ENCODE measurements at regions not wholly inside any gene's neighbourhood (a gene's known extent, or its start where the extent isn't known, plus 50 kb on each side); places are given as distances from the start of the nearest gene placed in this dataset.
"Not testable (repeated sequence)": the region's sequence is repeated elsewhere in the genome, so short reads cannot be mapped to it uniquely, and the experiment has no call there.

DNA sequence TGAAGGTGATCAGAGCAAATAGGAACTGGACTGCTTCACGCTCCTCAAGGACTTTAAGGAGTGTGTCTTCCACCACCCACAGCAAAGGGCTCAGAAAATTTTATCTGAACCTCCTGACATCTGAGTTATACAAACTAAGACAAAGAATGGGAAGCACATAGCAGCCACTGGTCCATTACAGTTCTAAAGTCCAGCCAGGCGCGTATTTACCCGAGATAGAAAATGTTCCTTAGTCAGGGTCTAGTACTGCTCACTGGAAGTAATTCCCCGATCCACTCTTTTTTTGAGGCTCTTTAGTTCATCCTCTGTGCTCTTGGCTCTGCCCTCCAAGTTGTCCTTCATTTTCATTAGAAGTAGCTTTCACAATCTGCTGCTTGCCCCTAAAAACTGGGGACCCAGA, 88.5 kb upstream of the GOLGA8J start:
- no peak overlapping the region for H3K4me3 ChIP-seq (ENCODE audit: low read depth, low read length)
- no peak for TF ChIP-seq CTCF (IDR thresholded peaks at IDR 0.05; ENCODE audit: low read depth, low read length)

DNA sequence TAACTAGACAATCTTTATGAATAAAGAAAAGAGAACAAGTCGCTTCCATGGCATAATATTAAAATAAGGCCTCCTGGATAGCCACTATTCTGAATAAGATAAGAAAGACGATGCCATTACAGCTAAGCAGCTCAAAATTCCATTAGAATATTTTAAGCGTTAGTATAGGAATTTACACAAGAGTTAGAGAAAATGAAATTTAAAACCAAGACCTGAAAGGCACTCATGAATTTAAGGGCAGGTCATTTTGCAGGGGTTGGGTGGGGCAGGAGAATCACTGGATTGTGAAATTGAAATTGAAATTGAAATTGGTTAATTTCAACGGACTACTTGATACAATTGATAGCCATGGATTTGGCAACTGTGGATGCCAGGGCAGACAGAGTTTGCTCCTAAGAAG, 91.8 kb upstream of the GOLGA8J start:
- no peak for TF ChIP-seq CTCF (IDR thresholded peaks at IDR 0.05; ENCODE audit: low read depth, low read length)
- no peak overlapping the region for H3K4me3 ChIP-seq (ENCODE audit: low read depth, low read length)

- H3K4me3 ChIP-seq (ENCODE audit: low read depth, low read length) = no peak overlapping the region
- no peak for TF ChIP-seq CTCF (IDR thresholded peaks at IDR 0.05; ENCODE audit: low read depth, low read length)
These were observed 92.7 kb upstream of the GOLGA8J start for GRCh38 chr15:29990035-29990434.

- no peak for TF ChIP-seq CTCF (IDR thresholded peaks at IDR 0.05; ENCODE audit: low read depth, low read length)
- no peak overlapping the region for H3K4me3 ChIP-seq (ENCODE audit: low read depth, low read length)
These were observed 94.1 kb upstream of the GOLGA8J start for GRCh38 chr15:29988701-29989100.

DNA sequence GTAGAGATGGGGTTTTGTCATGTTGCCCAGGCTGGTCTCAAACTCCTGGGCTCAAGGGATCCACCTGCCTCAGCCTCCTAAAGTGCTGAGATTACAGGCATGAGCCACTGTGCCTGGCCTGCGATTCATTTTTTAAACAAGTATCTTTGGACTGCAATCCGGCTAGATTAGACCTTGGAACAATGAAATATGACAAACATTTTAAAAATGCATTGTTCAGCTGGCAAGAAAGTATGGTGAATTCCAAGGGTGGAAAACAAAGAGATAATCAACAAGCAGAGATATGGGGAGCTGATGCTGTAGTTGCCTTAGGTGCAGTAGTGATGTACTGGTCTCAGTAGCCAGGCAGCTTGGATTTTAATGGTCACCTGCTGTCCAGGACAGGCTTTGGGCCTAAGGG, 95.8 kb upstream of the GOLGA8J start:
- no peak for TF ChIP-seq CTCF (IDR thresholded peaks at IDR 0.05; ENCODE audit: low read depth, low read length)
- H3K4me3 ChIP-seq (ENCODE audit: low read depth, low read length) = no peak overlapping the region

GRCh38 chr15:29978411-29979382, 104.1 kb upstream of the GOLGA8J start:
- no peak for TF ChIP-seq CTCF (IDR thresholded peaks at IDR 0.05; ENCODE audit: low read depth, low read length)
- H3K4me3 ChIP-seq (ENCODE audit: low read depth, low read length) = no peak overlapping the region

DNA sequence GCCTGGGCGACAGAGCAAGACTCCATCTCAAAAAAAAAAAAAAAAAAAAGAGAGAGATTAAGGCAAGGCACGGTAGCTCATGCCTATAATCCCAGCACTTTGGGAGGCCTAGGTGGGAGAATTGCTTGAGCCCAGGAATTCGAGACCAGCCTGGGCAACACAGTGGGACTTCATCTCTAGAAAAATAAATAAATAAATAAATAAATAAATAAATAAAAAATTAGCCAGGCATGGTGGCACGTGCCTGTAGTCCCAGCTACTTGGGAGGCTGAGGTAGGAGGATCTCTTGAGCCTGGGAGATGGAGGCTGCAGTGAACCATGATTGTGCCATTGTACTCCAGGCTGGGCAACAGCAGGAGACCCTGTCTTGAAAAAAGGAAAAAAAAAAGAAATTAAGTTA, 108.7 kb upstream of the GOLGA8J start:
- not testable (repeated sequence) for H3K4me3 ChIP-seq (ENCODE audit: low read depth, low read length)
